Fibroblast of gingiva (primary cell): ENCODE measurements at regions not wholly inside any gene's neighbourhood (a gene's known extent, or its start where the extent isn't known, plus 50 kb on each side); places are given as distances from the start of the nearest gene placed in this dataset.

Source experiments
- DNase-seq: peaks from one replicate; pipeline ENCODE4 v3.0.0-alpha.2; 2011; ENCODE audit warnings: low read depth

DNA sequence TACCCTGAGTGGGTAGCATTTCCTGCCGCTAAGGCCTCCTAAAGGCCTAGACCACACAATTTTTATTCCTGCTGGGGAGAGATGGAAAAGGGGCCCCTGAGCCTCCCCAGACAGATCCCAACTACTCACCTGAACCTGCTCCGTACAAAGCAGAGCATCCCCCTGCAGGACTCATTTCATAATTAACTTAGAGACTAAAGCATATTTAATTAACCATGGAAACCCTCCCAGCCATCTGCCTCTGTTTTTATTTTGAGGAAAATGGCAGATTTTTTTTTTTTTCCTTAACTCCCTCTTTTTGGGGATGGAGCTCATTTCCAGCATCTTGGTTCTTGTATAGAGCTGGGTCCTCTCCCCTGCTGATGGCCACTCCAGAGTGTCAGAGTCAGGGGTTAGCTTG is 96.5 kb upstream of the CRHR1 start:
- DNase-seq = no peak

DNA sequence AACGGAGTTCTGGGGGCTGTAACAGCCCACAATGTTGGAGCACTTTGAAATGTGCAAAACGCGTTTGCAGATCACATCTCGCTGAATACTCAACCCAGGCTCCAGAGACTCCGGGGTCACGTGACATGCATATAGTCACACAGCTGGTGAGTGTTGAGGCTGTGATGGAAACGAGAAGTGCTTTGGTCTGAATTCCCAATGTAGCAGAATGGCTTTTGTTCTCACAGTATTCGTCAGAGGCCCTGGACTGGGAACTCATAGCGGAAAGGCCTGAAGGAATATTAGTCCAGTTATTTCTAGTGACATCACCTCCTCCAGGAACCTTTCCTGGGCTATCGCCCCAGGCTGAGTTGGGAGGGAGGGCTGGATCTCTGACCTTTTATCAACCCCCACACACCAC is 95.8 kb upstream of the CRHR1 start:
- no peak for DNase-seq

DNA sequence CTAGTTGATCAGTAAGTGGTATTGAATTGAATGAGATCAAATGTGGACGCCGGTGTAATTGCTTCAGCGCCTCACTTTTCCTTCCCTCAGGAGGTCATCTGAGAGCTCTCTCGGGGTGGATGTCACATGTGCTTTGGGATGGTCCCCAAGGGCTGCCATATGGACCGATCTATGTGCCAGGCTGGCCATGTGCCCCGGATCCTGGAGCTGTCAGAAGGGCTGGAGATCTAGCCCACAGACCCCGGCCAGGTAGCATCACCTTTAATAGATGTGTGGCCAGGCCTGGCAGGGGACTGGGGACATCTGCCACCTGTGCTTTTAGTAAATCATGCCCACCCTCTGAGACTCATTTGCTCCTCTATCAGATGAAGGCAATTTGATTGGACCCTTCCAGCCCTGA is 95.3 kb upstream of the CRHR1 start:
- no peak for DNase-seq

- DNase-seq = no peak
Observed at GRCh38 chr17:45689451-45689850, 94.7 kb upstream of the CRHR1 start.

DNA sequence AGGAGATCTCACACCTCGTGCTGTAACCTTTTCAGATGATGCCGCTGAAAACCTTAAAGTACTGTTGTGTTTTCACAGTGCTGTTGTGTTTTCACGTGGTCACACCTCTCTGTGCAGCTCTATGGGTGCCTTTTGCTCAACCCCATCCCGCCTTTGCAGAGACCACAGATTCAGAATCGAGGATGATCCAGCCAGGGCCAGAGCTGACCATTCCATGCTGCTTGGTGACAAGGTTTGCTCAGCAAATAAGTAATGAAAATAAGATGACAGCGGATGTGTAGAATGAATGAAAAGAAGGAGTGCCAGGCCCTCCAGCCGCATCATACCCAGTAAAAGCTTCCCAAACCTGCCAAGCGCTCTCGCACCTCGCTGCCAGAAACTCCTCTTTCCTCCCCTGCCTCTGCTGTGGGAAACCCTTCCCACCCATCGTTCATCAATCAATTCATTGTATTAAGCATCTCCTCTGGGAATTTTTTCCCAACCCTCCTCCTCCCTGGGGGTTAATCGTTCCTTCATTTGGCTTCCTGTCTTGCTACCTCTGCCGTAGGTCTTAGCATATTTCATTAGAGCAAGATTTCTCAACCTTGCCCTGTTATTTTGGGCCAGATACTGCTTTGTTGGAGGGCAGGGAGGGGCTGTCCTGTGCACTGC is 93.4 kb upstream of the CRHR1 start:
- DNase-seq = no peak

DNA sequence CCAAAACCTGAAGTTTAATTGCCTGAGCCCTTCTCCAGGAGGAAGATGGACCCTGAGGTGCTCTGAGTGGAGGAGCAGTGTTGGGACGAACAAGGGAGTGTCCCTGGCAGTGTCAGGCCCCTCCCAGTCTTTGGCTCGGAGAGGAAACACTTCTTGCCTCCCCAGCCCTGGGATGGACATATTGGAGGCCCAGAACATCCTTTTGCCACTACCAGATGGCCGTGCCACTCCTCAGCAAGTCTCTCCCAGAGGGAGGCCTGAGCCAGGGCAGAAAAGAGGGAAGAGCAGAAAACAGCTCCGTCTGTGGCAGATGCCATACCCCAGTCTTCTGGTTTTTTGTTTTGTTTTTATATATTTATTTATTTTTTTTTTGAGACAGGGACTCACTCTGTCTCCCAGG is 91.5 kb upstream of the CRHR1 start:
- no peak for DNase-seq

DNA sequence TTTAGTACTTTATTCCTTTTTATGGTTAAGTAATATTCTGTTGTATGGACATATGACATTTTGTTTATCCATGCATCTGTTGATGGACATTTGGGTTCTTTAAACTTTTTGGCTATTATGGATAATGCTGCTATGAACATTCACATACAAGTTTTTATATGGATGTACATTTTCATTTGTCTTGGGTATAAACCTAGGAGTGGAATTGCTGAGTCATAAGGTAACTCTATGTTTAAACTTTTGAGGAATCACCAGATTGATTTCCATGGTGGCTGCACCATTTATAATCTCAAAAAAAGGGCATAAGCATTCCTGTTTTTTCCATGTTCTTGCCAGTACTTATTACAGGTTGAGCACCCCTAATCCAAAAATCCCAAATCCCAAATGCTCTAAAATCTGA is 90.3 kb upstream of the CRHR1 start:
- no peak for DNase-seq

- DNase-seq = no peak
Observed at GRCh38 chr17:45696442-45696841, 87.7 kb upstream of the CRHR1 start.

DNA sequence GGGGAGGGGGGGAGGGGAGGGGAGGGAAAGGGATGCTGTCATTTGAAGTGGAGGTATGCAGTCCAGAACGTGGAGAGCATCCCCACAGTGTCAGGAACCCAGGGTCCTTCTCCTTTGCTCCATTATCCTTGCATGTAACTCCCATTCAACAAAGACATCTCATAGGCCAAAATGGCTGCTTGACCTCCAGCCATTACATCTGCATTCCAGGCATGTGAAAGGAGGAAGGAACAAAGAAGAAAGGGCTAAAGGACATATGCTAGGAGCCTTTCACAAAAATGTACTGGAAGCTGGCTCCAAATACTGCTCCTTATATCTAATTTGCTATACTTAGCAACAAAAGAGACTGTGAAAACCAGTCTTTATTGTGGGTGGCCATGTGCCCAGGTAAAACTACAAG is 87.0 kb upstream of the CRHR1 start:
- no peak for DNase-seq

- no peak for DNase-seq
Observed at GRCh38 chr17:45700171-45701090, 83.7 kb upstream of the CRHR1 start.

DNA sequence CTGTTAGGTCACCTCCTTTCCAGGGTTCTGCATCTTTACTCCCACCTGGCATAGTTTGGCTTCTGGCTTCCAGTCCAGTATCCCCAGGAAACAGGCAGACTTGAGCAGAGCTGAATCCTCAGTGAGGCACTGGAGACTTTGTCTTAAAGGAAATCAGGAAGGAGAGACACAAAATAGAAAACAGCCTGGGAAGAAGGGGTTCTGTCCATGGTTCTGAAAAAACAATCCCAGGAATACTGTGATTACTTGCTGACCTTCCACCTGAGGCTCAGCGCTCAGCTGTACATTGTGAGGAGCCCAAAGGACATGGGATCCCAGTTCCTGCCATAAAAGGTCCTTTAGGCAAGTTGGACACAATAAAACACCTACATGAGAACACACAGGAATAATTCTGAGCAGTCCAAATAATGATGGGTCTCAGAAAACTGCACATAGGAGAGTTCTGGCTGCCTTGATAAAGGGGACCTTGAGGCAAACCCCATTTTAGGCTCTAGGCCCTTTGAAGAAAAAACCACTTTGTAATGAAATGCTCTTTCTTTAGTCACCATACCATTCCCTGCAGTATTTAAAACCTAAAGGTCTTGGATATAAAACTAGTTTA is 81.4 kb upstream of the CRHR1 start:
- no peak for DNase-seq

- no peak for DNase-seq
Observed at GRCh38 chr17:45703348-45703747, 80.8 kb upstream of the CRHR1 start.

DNA sequence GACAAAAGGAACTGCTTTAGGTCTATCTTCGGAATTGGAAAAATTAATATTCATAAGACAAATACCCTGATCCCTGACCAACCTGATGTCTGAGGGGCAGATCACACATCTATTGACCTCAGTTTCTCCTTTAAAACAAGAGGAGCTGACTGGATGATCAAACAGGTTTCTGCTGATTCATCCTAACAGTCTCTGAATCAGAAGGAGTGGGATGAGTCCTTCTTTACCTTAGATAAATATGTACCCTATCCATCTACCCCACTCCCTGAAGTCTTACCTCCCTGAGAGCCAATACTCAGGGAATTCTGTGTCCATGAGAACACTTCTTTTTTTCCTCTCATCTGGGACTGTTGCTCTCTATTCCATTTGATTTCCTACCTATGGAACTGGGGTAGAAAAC is 80.3 kb upstream of the CRHR1 start:
- no peak for DNase-seq

GRCh38 chr17:45704251-45704650 is 79.9 kb upstream of the CRHR1 start:
- DNase-seq = no peak

DNA sequence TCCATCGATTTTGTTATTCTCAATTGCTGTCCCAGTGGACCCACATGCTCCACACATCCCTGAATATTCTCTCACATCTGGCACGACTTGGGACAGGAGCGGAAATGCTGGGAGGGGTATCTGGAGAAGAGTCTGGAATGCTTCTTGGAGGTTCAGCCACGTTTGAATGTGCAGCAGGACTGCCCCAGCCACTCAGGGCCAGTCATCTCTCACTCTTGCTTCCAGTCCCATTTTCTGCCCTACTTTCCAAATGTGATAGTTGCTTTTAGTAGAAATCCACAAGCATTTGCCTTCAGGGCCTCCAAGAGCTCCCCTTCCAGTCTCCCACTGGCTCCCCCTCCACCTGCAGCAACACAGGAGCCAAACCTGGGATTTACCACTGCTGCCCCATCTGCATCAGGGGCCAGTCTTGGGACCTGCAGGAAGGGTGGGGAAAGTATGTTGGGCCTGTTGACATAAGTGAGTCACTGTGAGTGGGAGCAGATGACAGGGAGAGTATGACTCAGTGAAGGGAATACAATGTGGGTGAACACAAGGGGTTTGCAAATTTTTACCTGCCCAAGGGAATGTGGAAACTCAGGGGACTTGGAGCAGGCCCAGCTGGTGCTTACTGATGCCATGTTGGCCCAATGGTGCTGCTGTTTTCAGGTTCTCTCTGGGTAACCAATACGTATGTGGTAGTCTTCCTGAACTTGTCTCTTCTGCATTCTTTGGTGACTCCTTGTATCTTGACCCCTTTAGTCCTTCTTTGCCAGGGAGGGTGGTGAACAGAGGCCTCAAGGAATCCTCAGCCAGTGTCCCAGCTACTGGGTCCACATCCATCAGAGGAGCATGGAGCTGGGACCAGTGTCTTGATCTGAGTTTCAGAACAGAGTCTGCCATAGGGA is 78.8 kb upstream of the CRHR1 start:
- DNase-seq = no peak

GRCh38 chr17:45706033-45706432 is 78.1 kb upstream of the CRHR1 start:
- DNase-seq = no peak

- no peak for DNase-seq
Observed at GRCh38 chr17:45708707-45709290, 75.3 kb upstream of the CRHR1 start.

DNA sequence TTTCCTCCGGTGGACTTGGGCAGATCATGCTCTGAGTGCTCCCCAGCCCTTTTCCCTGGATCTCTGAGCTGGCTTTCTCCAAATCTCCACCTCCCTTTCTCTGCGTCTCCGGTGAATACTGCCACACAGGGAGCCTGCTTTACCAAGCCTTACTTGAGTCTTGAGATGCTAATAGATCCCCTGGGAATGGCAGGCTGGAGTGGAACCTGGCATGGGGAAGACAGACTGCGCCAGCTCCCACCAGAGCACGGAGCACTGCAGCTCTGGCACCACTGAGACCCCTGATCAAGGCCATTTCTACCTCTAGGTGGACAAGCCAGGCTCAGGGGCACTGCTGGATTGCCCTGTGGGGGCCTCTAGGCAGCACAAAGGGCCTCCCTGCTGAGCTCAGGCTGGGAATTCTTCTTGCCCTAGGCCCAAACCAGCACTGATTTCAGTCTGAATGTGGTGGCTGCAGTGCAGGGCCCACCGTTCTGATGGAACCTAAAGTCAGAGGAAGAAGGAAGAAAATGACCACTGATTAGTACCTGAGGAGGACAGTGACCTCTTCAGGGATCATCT is 74.3 kb upstream of the CRHR1 start:
- no peak for DNase-seq

DNA sequence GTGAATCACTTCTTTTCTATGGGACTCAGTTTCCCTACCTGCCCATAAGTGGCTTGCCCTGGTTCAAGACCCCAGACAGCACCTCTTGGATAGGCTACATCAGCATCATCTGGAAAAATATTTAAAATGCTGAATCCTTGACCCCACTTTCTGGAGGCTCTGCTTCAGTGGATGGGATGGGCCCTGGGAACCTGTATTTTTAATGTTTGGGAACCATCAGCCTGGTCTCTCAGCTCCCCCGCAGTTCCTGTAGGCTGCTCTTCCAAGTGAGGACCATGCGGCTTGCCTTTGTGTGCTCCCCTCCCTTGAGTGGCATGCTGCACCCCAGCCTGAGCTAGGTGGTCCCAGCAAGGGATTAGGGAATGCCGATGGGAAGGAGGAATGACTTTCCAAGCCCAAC is 68.3 kb upstream of the CRHR1 start:
- no peak for DNase-seq

GRCh38 chr17:45718791-45719190 is 65.3 kb upstream of the CRHR1 start:
- DNase-seq = no peak

DNA sequence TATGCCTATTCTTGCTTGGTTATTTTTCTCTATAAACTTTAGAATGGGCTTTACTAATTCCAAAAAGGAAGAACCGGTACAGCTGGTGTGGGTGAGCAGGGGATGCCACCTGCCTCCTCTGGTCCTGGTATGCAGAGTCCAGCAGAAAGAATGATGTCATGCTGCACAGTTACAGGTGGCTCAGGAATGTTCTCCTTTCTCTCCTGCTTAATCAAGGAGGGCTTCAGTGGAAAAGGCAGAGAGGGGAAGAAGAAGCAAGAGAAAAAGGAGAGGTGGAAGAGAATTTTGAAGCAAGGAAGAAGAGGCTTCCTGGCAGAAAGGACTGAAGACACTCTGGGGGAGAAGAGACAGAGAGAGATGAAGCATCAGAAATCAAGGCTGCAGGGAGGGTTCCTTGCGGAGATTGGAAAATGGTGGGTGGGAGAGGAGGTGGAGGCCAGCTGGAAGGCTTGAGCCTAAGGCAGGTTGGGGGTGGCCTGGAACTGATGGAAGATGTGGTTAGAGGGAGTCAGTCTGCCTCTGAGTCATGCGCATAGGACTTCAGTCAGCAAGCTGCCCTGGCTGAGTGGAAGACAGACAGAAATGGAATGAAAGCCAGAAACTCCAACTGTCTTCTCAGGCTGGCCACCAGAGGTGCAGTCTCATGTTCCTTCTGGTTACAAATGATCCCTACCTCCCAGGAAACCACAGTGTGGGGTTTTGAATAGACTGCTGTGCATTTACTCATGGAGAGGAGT is 64.6 kb upstream of the CRHR1 start:
- DNase-seq = peak; percentile 31
